ENCODE measurements at regions not wholly inside any gene's neighbourhood (a gene's known extent, or its start where the extent isn't known, plus 50 kb on each side); places are given as distances from the start of the nearest gene placed in this dataset.

- Histone ChIP-seq H3K4me1 (ENCODE audit: insufficient read depth, low read length) (no peaks in the 10 kb centered on the region), H3K9me3 (ENCODE audit: low read depth, low read length) (no peaks in the 10 kb centered on the region), H3K27me3 (ENCODE audit: insufficient read depth, low read length) (no peaks in the 10 kb centered on the region), H3K4me3 (ENCODE audit: low read length) (no peak overlapping the region)
These were observed 289.4 kb upstream of the SP8 start for GRCh38 chr7:21076054-21076453.

GRCh38 chr7:21076574-21076973 lies 289.9 kb upstream of the SP8 start:
- H3K4me3 ChIP-seq (ENCODE audit: low read length): no peak overlapping the region
- no peaks in the 10 kb centered on the region for H3K27me3 ChIP-seq (ENCODE audit: insufficient read depth, low read length)
- no peaks in the 10 kb centered on the region for H3K4me1 ChIP-seq (ENCODE audit: insufficient read depth, low read length)
- no peaks in the 10 kb centered on the region for H3K9me3 ChIP-seq (ENCODE audit: low read depth, low read length)

GRCh38 chr7:21077602-21078001 lies 290.9 kb upstream of the SP8 start:
- H3K27me3 ChIP-seq (ENCODE audit: insufficient read depth, low read length): no peaks in the 10 kb centered on the region
- no peak overlapping the region for H3K4me3 ChIP-seq (ENCODE audit: low read length)
- no peaks in the 10 kb centered on the region for H3K4me1 ChIP-seq (ENCODE audit: insufficient read depth, low read length)
- H3K9me3 ChIP-seq (ENCODE audit: low read depth, low read length): no peaks in the 10 kb centered on the region

GRCh38 chr7:21084286-21084685 lies 297.6 kb upstream of the SP8 start:
- Histone ChIP-seq H3K4me3 (ENCODE audit: low read length) (no peak overlapping the region), H3K27me3 (ENCODE audit: insufficient read depth, low read length) (no peaks in the 10 kb centered on the region), H3K4me1 (ENCODE audit: insufficient read depth, low read length) (no peaks in the 10 kb centered on the region), H3K9me3 (ENCODE audit: low read depth, low read length) (no peaks in the 10 kb centered on the region)

- Histone ChIP-seq H3K27me3 (ENCODE audit: insufficient read depth, low read length) (no peaks in the 10 kb centered on the region), H3K9me3 (ENCODE audit: low read depth, low read length) (no peaks in the 10 kb centered on the region), H3K4me3 (ENCODE audit: low read length) (no peak overlapping the region), H3K4me1 (ENCODE audit: insufficient read depth, low read length) (no peaks in the 10 kb centered on the region)
These were observed 300.0 kb upstream of the SP8 start for GRCh38 chr7:21086688-21087087.

GRCh38 chr7:21089653-21090052 lies 303.0 kb upstream of the SP8 start:
- no peaks in the 10 kb centered on the region for H3K9me3 ChIP-seq (ENCODE audit: low read depth, low read length)
- no peaks in the 10 kb centered on the region for H3K27me3 ChIP-seq (ENCODE audit: insufficient read depth, low read length)
- no peak overlapping the region for H3K4me3 ChIP-seq (ENCODE audit: low read length)
- H3K4me1 ChIP-seq (ENCODE audit: insufficient read depth, low read length): no peaks in the 10 kb centered on the region

GRCh38 chr7:21092766-21093702 lies 306.3 kb upstream of the SP8 start:
- H3K9me3 ChIP-seq (ENCODE audit: low read depth, low read length): no peaks in the 10 kb centered on the region
- no peak overlapping the region for H3K4me3 ChIP-seq (ENCODE audit: low read length)
- no peaks in the 10 kb centered on the region for H3K4me1 ChIP-seq (ENCODE audit: insufficient read depth, low read length)
- H3K27me3 ChIP-seq (ENCODE audit: insufficient read depth, low read length): no peaks in the 10 kb centered on the region

- Histone ChIP-seq H3K4me1 (ENCODE audit: insufficient read depth, low read length) (no peaks in the 10 kb centered on the region), H3K27me3 (ENCODE audit: insufficient read depth, low read length) (no peaks in the 10 kb centered on the region), H3K4me3 (ENCODE audit: low read length) (no peak overlapping the region), H3K9me3 (ENCODE audit: low read depth, low read length) (no peaks in the 10 kb centered on the region)
These were observed 307.9 kb upstream of the SP8 start for GRCh38 chr7:21094589-21094988.

- Histone ChIP-seq H3K4me3 (ENCODE audit: low read length) (no peak overlapping the region), H3K4me1 (ENCODE audit: insufficient read depth, low read length) (no peaks in the 10 kb centered on the region), H3K27me3 (ENCODE audit: insufficient read depth, low read length) (no peaks in the 10 kb centered on the region), H3K9me3 (ENCODE audit: low read depth, low read length) (no peaks in the 10 kb centered on the region)
These were observed 312.7 kb upstream of the SP8 start for GRCh38 chr7:21099432-21099831.

- Histone ChIP-seq H3K4me1 (ENCODE audit: insufficient read depth, low read length) (no peaks in the 10 kb centered on the region), H3K4me3 (ENCODE audit: low read length) (no peak overlapping the region), H3K27me3 (ENCODE audit: insufficient read depth, low read length) (no peaks in the 10 kb centered on the region), H3K9me3 (ENCODE audit: low read depth, low read length) (no peaks in the 10 kb centered on the region)
These were observed 313.3 kb upstream of the SP8 start for GRCh38 chr7:21099955-21100354.

GRCh38 chr7:21101541-21101940 lies 314.9 kb upstream of the SP8 start:
- Histone ChIP-seq H3K4me3 (ENCODE audit: low read length) (no peak overlapping the region), H3K9me3 (ENCODE audit: low read depth, low read length) (no peaks in the 10 kb centered on the region), H3K27me3 (ENCODE audit: insufficient read depth, low read length) (no peaks in the 10 kb centered on the region), H3K4me1 (ENCODE audit: insufficient read depth, low read length) (no peaks in the 10 kb centered on the region)

- no peak overlapping the region for H3K4me3 ChIP-seq (ENCODE audit: low read length)
- no peaks in the 10 kb centered on the region for H3K27me3 ChIP-seq (ENCODE audit: insufficient read depth, low read length)
- no peaks in the 10 kb centered on the region for H3K4me1 ChIP-seq (ENCODE audit: insufficient read depth, low read length)
- H3K9me3 ChIP-seq (ENCODE audit: low read depth, low read length): no peaks in the 10 kb centered on the region
These were observed 316.9 kb upstream of the SP8 start for GRCh38 chr7:21103426-21104123.

GRCh38 chr7:21104124-21104500 lies 317.4 kb upstream of the SP8 start:
- Histone ChIP-seq H3K4me3 (ENCODE audit: low read length) (no peak overlapping the region), H3K27me3 (ENCODE audit: insufficient read depth, low read length) (no peaks in the 10 kb centered on the region), H3K4me1 (ENCODE audit: insufficient read depth, low read length) (no peaks in the 10 kb centered on the region), H3K9me3 (ENCODE audit: low read depth, low read length) (no peaks in the 10 kb centered on the region)

GRCh38 chr7:21106296-21106732 lies 319.6 kb upstream of the SP8 start:
- H3K9me3 ChIP-seq (ENCODE audit: low read depth, low read length): no peaks in the 10 kb centered on the region
- H3K4me1 ChIP-seq (ENCODE audit: insufficient read depth, low read length): no peaks in the 10 kb centered on the region
- H3K4me3 ChIP-seq (ENCODE audit: low read length): no peak overlapping the region
- no peaks in the 10 kb centered on the region for H3K27me3 ChIP-seq (ENCODE audit: insufficient read depth, low read length)

- no peak overlapping the region for H3K4me3 ChIP-seq (ENCODE audit: low read length)
- H3K4me1 ChIP-seq (ENCODE audit: insufficient read depth, low read length): no peaks in the 10 kb centered on the region
- H3K27me3 ChIP-seq (ENCODE audit: insufficient read depth, low read length): no peaks in the 10 kb centered on the region
- H3K9me3 ChIP-seq (ENCODE audit: low read depth, low read length): no peaks in the 10 kb centered on the region
These were observed 320.4 kb upstream of the SP8 start for GRCh38 chr7:21107101-21107500.

All from mononuclear cell (primary cell).